Suppressor macrophage (primary cell): ENCODE measurements at regions not wholly inside any gene's neighbourhood (a gene's known extent, or its start where the extent isn't known, plus 50 kb on each side); places are given as distances from the start of the nearest gene placed in this dataset.
A peak's percentile ranks its signal among the peaks of the same experiment; 100 is the strongest.

Source experiments
- DNase-seq, 4 experiments: peaks; one replicate each; pipeline ENCODE4 v3.0.0-alpha.2; 2020 to 2022

DNA sequence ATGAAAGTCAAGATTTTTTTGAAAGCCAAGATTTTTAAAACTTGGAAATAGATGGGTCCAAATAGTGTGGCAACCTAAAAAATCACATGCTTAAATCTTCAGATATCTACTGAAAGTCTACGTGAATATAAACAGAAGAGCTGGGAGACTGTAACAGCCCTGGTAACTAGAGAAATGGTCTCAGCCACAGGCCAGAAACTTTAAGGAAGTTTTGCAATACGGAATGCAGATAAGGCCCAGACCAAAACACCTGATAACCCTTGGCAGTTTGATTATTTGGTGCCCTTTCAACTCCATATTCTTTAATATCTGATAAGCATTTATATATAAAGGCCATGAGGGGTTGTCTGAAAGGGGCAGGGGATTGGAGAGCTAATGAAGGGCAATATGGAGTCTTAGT, 537.3 kb upstream of the TGFBR2 start:
- DNase-seq: no peak

DNA sequence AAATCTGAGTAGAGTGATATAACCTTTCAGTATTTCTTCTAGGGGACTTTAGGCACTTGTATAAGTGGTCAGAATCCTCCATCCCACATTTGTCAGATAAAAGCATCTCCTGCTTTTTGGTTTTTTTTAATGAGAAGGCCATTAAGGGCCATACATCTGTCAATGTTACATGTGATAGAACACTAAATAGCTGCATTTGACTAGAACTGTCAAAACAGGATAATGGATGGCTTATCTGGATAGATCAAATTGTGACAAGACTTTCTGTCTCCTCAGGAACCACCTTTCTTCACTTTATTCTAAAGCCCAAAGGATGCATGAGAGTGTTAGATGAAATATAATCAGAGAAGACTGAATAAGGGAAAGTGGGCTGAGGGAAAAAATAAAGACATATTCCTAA, 533.4 kb upstream of the TGFBR2 start:
- DNase-seq: no peak

DNA sequence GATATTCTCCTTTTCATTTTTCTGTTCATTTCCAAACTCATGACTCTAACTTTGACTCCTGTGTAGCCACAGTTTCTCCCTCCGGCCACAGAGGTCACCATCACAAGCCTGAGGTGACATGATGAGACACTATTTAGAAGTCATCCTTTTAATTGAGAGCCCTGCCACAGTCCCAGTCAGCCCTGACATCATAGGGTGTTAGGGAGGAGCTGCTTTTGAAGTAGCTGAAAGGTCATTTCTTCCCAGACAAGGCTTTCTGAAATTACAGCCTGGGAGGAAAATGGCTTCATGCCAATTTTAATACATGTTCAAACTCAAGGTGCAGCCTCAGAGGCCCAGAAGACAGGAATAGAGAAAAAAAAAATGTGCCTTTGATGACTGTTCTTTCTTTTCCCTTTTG, 532.8 kb upstream of the TGFBR2 start:
- DNase-seq: no peak

DNA sequence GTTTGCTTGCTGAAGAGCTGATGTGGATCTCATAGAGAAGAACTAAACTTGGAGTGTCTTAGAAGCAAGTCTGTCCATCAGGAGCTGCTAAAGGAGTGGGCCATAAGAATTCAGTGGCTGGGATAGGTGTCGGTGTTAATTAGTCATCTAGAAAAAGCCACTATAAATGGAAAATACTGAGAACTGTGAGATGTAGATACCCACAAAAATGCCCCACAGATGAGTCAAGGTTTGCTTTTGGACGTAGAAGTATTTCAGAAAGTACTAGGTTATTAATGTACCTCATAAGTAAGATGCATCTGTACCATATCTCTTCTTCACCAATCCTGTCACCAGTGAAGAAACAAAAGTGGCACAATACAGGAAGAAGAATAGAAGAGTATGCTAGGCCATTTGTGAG, 530.9 kb upstream of the TGFBR2 start:
- DNase-seq: no peak

DNA sequence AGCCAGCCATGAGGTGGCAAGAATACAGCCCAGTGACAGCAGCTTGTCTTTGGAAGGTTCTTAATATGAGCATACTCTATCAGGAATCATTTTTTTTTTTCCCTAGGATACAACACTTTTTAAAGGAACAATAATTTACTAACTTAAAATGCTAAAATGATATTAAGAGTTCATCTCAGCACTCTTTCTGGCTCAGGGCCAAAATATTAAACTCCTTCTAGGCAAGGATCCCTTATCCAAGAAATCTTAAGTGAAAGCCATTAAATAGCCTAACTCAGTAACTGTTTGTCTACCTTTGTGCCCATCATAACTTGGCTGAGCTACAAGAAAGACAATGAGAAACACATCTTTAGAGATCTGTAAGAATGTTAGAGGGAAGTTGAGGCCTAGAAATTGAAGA, 529.5 kb upstream of the TGFBR2 start:
- no peak for DNase-seq

DNA sequence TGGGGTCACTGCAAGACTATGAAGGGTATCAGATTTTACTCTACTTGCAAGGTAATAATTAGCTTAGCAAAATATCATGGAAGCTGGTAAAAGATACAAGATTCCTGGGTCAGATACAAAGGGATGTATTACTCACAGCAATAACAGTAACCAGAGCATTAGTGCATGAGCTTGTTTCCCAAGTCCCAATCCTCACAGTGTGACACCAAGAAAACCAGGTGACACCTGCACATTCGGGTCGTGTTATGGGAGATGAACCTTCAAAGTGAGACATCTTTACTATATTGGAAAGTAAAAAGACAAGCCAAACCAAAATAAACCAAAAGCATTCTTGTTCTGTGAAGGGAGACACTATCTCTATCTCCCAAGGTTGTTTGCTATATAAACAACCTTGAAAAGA, 528.7 kb upstream of the TGFBR2 start:
- no peak for DNase-seq

DNA sequence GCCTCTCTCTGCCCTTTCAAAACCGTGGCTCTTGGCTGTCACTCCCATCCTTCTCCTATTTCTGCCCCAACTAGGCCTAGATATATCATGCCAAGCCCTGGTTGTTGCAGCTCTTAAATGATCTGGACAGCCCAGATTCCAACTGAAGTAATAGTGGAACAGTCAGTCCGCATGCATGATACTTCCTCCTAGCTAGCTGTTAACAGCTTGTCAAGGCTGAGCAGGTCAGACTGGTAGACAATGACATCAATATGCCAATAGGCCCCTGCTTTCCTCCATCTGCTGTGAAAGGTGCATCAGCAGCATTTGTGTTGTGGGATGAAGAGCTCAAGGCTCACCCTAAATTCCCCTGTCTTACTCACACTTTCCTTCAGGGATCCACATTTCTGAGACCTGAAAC, 527.7 kb upstream of the TGFBR2 start:
- no peak for DNase-seq

DNA sequence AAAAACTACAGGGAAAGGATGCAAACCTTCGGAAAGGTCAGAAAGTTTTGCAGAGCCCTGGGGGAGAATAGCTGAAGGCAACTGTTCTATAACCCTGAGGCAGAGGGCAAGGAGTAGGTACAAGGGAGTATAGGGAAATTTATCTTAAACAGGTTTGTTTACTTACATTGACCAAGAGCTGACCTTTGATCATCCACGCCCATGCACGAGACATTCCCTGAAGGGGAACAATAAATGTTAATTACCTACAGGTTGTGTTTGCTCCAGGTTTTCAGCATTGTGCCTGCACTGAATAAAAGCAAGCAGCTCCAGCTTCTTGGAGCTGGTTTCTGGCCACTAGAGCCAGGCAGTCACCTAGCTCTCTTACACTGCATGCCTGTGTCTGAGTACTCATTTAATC, 524.5 kb upstream of the TGFBR2 start:
- DNase-seq: no peak

DNA sequence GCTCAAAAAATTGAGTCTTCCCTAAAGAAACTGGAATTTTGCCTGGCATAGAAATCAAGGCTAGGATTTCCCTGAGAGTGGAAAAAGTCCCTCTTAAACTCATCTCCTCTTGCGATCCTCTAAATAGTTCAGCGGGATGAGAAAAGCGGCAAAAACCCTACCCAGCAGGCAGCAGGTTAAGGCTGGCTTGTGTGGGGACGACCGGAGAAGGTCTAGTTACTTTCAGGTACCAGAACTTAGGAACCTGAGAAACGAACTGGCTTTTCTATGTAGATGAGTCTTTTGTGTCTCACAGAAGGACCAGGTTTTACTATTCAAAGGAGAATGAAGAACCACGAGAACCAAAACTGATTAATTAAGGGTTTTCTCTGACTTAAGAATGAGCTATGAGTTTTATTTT, 523.7 kb upstream of the TGFBR2 start:
- no peak for DNase-seq

DNA sequence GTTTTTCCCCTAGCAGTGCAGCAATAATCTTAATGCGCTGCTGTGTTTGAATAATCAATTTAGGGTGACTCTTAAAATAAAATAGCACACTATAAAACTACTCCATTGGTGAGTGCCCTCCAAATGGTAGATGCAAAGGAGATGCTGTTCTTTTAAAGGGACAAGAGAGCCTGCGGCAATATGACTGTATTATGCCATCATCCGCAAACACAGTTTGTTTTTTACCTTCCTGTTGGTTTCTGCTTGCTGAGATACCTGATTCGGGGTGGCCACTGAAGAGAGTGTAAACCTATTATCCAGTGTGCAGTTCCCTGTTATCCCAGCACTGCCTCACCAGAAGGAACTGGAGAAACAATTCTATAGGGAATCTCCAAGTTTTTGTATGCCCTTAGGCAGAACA, 523.1 kb upstream of the TGFBR2 start:
- DNase-seq: no peak

DNA sequence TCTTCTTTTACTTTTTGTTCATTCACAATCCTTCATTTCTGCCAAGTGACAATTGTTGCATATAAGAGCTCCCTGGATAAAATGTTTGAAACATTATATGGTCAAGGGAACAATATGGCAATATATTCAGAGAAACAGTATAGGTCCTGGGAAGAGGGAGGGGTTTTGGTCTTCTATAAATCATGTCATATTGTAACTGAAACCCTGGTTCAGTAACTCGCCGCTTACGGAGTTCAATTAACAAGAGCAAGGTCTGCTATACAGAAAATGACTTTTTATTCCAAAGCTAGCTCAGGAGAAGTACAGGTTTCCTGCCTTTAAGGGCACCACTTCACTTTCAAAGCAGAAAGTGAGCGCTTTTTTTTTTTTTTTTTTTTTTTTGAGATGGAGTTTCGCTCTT, 522.1 kb upstream of the TGFBR2 start:
- no peak for DNase-seq

DNA sequence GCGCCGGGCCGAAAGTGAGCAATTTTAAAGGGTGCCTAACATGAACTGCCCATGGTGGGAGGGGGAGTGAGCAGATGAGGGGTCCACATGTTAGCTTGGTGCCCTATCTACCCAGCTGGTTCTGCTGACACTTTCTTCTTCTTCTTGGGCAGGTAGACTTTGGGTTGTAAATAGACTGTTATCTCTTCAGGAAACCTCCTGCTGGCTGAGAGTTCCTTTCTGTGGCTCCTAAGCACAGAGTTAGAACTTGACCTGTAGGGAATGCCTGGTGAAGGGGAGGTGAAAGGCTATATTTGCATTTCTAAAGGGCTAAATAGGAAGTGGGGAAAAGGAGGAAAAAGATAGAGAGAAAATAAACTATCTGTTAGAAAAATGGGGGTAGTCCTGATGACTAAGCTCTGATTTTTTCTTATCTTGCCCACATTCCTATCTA, 521.4 kb upstream of the TGFBR2 start:
- no peak for DNase-seq

DNA sequence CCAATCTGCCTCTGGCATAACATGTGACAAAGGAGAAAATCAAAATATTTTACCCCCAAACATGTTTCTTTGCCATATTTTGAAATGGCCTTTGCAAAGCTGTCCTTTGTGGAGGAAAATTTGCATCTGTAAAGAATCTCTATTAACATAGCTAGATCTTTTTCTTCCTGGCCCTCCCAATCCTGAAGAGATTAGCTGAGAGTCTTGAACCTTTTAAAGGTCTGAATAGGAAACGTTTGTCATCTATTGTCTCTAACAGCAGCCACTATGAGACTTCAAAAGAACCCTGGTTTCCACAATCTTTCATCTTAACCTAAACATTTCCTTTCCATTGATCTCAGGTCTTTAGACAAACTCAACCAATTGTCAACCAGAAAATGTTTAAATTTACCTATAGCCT, 520.9 kb upstream of the TGFBR2 start:
- DNase-seq: no peak

DNA sequence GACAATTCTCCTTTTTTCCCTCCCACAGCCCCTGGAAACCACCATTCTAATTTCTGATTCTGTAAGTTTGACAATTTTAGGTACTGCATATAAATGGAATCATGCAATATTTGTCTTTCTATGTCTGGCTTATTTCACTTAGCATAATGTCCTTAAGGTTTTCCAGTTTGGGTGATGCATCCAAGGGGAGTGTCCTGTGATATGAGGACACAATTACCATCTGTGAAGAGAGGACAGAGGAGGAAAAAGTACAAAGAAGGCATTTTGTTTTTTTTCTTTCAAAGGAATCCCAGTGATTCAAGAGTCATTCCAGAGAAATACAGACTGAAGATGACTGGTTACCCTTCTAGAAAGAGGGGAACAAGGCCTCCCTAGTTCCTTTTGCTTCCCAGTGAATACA, 514.7 kb upstream of the TGFBR2 start:
- no peak for DNase-seq

DNA sequence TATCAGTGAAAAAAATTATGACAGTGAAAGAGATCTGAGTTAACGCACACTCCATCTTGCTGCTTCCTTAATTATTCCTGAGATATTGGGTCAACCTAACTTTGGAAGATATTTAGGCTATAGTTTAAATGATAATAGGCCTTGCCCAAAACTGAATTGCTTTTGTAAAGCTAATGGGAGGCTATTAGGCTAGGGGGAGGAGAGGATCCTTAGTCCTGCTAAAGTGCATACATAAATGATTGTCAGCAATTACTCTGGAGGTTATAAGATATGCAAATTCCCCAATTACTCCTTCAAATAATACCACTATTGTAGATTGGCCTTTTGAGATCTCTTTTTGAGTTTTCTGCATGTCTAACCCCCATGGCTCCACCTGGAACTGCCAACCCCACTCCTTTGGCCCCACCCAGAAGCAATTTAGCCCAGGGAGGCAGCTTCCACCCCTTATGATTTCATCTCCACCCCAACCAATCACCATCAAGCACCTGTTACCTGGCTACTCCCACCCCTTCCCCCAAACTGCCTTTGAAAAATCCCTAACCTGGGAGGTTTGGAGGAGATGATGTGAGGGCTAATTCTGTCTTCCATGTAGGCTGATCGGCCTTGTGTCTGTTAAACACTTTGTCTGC, 509.3 kb upstream of the TGFBR2 start:
- no peak for DNase-seq

DNA sequence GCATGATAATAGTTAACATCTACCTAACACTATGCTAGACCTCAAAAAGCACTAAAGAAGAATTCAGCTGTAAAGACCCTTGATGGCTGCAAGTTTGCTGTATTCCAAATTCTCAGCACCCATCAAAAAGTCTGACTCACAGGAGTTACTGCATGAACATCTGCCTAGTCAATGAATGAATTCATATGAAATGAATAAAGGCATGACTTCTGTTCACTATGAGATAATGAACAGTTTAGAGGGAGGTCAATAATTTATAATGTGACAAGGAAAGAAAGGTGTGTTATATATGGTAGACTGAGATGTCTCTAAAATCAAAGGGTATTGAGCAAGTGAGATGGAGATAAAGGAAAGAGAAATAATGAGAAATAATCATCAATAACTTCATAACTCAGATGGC, 508.2 kb upstream of the TGFBR2 start:
- no peak for DNase-seq

DNA sequence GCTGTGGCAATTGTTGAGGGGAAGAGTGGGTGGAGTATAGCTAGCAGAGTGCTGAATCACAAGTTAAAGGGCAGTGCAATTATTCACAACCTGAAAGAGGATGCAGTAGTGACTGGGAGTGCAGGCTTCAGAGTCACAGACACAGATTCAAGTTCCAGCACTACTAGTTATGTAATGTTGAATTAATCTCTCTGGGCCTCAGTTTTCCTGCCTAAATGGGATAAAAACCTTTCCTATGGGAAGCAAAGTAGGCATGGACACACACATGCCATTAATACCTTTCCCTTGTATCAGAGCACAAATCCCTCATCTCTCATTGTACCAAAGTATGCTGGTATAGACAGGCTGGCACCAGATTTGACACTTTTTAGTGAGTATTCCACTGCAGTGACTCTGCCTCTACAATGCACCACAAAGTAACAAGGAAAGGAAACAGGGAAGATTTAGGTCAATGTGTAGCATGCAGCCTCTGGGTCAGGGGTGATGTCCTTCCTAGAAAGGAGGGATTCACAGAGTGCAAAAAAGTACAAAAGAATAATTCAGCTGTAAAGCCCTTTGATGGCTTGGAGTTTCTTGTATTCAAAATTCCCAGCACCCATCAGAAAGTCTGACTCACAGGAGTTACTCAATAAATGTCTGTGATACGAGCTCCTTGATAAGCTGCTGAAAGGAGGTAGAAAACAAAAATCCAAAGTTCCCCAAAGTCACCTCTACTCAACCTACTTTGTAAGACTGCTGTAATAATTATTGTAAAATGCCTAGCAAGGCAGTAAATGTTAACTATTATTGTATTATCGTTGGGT, 507.5 kb upstream of the TGFBR2 start:
- DNase-seq: peak; percentile 9 to 56 (median 28)

DNA sequence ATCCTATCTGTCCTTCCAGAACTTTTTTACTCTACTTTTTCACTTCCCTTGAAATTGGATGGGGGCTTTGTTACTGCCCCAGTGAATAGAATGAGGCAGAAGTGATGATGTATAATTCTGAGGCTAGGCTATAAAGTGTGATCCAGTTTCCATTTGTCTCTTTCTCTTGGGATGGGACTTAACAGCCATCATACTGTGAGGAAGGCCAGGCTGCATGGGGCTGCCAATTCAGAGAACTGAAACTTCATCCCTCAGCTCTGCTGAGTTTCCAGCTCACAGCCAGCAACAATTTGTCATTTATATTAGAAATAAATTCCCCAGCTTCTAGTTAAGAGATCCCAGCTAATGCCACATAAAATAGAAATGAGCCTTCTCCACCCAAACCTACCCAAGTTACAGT, 504.0 kb upstream of the TGFBR2 start:
- DNase-seq: peak in 1 of 4 experiments; percentile 6

DNA sequence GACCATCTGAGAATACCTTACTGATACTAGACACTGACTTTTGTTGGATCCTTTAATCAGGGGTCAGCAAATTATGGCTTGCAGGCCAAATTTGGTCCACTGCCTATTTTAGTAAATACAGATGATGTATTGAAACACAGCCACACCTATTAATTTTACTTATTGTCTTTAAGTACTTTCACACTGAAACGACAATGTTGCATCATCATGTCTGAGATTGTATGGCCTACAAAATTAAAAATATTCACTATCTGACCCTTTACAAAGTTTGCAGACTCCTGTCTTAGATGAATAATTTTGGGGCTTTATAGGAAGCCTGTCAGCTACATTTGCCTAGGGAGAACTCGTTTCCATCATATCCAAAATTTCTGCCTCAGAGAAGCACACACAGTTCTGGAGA, 503.2 kb upstream of the TGFBR2 start:
- DNase-seq: no peak

DNA sequence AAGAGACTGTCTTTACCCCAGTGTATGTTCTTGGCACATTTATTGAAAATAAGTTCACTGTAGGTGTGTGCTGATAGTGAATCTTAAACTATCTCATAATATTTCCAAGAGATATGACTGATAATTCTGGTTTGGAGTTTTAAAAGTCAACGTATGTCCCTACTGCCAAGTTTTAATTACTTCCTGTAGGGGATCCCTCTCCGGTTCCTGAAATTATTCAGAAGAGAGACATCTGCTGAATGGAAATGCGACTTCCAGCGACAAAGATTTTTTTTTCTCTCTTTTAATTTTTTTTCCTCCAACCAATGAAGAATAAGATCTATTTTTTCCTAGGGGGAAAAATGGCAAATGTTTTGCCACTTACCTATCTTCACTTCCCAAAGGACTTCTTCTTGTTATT, 498.9 kb upstream of the TGFBR2 start:
- DNase-seq: no peak

DNA sequence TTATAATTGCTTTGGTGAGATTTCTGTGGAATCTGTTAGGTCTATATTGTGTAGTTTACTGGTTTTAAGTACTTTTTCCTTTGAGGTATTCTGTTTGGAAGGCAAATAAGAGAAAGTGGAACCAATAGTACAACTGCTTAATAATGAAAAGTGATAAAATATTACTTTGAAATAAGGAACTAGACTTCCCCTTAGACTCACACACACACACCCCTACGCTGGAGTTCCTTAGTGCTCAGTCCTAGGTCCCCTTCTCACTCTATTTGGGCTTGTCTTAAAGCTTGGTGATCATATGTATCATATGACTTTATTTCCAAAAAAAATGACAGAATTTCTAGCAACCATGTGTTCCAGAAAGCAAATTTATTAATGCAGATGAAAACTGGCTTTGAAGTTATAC, 494.0 kb upstream of the TGFBR2 start:
- DNase-seq: peak; percentile 34 to 60 (median 52)

DNA sequence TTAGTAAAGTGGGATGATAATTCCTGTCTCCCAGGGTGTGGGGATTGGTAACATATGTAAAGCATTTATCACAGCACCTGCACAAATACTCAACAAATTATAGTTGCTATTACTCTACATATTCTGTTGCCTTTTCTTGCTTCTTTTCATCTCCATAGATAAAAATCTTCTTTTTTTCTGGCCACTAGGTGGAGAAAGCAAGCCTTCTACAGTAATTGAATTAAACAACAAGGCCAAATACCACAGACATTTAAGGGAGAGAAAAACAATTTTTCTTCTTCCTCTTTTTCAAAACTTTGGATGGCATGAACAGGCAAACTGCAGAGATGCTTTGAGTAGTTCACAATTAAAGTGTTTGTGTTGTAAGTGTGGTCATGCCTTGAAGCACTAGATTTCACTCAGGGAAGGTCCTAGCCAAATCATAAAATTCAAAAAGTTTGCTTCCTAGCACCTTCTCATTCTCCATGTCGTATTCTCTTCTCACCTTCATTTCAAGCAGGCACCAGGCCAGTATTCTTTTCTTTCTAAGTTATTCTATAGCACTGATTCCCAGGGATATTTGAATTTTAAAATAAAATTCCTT, 493.4 kb upstream of the TGFBR2 start:
- DNase-seq: peak; percentile 21 to 76 (median 60)

DNA sequence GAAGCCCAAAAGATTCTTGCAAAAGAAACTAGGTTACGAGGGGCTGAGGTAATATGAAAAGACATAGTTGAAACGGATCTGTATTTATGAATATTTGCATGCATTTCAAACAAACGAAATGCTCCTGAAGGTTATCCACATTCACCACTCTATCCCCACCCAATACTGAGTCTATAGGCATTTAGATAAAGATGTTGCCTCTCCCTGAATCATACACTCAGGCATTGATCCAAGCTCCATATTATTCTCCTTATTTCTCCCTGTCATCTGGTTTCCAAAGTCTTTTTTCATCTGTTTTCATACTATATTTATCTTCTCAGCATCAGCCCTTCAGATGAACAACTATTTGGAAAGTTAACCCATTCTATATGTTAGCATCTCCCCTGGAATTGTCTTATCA, 492.5 kb upstream of the TGFBR2 start:
- no peak for DNase-seq

DNA sequence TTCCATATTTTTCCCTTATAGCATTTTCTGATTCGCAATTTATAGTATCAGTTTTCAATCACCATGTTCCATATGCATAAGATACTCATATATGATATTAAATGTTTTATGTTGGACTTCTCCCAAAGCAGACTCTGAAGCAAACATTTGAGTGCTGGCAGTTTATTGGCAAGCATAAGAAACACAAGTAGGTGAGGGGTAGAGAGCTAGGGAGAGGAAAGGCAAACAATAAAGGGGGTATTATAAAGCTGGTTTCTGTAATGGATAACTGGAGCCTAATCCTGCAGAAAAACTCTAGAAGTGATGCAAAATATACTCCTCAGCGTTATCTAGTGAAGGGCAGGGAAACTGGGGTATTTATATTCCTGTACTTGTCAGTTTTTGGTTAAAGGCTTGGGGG, 491.5 kb upstream of the TGFBR2 start:
- no peak for DNase-seq
